HG03060 (cell line): ENCODE measurements at regions not wholly inside any gene's neighbourhood (a gene's known extent, or its start where the extent isn't known, plus 50 kb on each side); places are given as distances from the start of the nearest gene placed in this dataset.
"Not testable (repeated sequence)": the region's sequence is repeated elsewhere in the genome, so short reads cannot be mapped to it uniquely, and the experiment has no call there.

ENCODE experiments used
- ATAC-seq: cut with Tn5 transposase; IDR thresholded peaks from one replicate; pipeline ENCODE4 v1.9.1; 2021; ENCODE audit warnings: low read depth, moderate number of reproducible peaks; ENCODE audit not compliant: unreplicated experiment

DNA sequence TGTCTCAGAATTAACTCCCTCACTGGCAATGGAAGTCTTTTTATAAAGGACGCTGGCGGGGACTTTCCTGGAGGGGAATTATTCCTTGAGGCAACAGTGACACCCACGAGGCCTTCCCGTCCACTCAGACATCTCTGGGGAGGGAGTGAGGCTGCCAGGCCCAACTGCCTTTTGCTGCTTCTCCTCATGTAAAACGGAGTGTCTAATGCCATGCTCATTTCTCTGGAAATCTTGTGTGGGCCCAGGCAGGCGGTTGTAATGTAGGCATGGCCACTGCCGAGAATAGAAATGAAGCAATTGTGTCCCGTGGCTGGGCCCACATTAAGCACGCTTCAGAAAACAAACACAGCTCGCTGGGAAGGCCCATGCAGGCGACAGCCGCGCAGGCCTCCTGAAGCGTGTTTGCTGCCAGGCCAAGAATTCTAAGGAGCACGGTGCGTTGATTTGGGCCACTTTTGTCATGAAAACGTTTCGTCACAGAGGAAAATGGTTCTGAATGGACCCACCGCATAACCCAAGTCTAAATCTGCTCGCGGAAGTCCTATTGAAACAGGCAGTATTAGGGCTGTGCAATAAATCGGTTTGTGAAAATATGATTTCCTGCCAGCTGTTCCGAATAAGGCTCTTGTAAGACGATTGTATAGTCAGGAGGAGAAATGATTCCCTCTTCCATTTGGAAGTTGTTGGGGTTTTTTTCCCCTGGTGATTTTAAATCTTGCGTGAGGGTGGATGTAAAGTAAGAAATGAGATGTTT, 104.2 kb upstream of the CHST15 start:
- ATAC-seq = no peak

DNA sequence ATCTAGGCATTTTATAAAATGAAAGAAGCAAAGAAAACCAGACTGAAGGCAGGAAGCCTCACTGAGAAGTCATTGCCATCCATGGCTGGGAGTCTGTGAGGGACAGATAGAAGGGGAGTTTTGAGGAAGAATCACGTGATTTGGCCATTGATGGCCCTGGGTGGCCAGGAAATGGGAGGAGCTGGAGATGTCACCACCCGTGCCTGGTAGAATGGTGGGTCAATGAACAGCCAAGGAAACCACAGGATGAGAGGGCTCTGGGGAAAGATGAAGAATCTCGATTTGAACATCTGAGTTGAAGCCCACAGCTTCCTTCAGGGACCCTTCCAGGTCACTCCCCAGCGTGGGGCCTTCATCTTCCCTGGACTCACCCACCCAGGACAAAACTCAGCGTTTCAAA, 103.3 kb upstream of the CHST15 start:
- ATAC-seq = no peak

DNA sequence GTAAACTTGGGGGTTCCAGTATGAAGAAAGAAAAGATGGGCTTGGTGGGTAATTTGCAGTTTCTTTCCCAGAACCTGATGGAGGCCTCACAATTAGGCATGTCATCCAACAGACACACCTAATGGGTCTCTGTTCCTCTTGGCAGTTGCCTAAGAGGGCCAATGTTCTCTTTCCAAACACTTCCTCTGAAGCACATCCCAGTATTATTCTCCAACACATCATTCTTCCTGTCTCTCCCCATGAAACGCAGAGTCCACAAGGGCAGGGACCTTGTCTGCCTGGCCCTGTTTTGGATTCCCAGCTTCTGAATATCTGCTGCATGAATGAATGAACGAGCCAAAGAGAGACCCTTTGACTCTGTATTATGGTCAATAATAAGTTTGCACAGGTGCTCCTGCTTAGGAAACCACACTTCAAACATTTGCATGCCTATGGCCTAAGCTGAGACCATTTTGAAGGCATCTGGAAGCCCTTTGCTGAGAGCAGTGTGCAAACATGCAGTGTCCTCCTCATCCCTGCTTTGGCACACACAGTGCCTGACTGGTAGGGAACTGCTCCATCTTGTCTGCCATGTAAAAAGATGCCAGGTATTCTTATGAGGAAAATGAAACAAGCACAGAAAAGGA, 100.9 kb upstream of the CHST15 start:
- ATAC-seq = no peak

DNA sequence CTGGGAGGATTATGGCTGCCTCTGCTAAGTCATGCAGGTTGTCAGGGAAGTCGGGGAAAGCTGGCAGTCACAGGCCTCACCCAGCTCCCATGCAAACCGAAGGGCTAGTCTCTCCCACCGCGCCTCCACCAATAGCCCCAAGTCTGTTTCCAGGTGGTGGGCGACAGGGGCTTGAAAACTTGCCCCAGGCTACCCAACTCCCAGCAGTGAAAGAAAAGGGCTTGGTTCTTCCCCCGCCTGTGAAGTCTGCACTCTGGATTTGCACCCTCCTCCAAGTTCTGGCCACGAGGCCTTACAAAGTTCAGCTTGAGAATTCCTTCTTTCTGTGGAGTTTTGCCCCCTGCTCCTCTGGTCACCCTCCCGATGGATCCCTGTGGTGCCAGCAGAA, 99.9 kb upstream of the CHST15 start:
- ATAC-seq = no peak

DNA sequence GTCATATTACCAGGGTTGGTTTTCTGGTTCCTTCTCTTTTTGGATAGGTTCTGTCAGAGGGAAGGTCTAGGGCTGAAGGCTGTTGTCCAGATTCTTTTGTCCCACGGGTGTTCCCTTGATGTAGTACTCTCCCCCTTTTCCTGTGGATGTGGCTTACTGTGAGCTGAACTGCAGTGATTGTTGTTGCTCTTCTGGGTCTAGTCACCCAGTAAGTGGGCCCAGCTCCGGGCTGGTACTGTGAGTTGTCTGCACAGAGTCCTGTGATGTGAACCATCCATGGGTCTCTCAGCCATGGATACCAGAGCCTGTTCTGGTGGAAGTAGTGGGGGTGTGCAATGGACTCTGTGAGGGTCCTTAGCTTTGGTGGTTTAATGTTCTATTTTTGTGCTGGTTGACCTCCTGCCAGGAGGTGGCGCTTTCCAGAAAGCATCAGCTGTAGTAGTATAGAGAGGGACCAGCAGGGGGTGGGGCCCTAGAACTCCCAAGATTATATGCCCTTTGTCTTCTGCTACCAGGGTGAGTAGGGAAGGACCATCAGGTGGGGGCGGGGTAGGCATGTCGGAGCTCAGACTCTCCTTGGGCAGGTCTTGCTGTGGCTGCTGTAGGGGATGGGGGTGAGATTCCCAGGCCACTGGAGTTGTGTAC, 99.4 kb upstream of the CHST15 start:
- ATAC-seq = not testable (repeated sequence)

DNA sequence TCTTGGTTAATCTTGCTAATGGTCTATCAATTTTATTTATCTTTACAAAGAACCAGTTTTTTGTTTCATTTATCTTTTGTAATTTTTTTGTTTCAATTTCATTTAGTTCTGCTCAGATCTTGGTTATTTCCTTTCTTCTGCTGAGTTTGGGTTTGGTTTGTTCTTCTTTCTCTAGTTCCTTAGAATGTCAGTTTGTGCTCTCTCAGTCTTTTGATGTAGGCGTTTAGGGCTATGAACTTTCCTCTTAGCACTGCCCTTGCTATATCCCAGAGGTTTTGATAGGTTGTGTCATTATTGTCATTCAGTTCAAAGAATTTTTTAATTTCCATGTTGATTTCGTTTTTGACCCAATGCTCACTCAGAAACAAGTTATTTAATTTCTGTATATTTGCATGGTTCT, 97.1 kb upstream of the CHST15 start:
- ATAC-seq = not testable (repeated sequence)

DNA sequence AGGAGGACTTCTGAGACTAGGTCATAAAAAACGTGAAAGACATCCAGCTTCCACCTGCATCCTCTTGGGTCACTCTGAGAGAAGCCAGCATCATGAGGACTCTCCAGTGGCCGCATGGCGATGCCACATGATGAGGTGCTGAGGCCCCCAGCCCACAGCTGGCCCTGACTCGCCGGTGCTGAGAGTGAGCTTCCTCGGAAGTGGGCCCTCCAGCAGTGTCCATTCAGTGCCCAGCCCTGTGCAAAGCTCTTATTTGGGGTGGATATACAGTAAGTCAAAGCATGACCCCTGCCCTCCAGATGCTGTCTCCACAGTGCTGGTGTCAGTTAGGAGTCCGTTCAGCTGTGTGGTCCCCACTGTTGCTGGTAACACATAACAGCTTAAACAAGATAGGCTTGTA, 93.6 kb upstream of the CHST15 start:
- ATAC-seq = no peak

DNA sequence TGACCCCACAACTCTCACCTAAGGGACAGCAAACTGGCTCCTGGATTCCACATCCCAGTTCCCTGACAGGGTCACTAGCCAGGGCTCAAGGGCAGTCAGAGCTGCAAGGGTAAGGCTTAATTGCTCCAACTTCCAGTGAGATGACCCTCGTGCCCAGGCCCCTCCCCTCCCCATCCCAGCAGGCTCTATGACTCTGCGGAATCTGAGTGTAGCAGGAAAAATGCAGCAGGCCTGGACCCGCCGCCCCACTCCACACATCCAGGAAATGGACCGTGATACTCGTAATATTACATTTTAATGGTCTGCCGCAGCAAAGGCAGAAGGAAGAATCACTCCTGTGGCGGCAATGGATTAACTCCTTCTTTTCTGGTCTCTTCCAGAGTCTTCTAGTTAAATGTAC, 91.7 kb upstream of the CHST15 start:
- no peak for ATAC-seq

DNA sequence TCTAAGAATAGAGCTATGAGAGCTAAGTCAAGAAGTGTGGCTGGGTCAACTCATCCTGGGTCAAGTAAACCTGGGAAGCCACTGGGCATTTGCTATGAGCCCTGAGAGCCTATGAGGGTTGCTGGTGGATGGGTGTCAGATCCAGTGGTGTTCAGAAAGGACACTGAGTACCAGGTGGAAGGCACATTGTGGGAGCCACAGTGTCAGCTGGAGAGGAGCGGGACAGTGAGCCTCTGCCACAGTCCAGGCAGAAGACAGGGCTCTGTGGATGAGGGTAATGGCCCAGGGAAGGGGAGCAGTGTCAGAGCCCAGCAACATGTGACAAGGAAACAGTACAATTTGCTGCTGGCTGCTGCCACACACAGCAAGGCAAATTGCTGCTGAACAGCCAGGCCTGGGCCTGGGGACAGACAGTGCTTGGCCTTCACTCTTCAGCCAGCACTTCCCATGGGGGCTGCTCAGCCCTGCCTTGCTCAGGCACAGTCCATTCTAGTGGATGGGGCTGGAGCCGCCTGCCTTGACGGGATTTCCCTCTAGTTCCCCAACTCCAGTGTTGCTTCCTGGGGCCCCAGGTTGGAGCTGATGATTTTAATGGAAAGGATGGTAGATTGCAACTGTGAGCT, 90.9 kb upstream of the CHST15 start:
- no peak for ATAC-seq

DNA sequence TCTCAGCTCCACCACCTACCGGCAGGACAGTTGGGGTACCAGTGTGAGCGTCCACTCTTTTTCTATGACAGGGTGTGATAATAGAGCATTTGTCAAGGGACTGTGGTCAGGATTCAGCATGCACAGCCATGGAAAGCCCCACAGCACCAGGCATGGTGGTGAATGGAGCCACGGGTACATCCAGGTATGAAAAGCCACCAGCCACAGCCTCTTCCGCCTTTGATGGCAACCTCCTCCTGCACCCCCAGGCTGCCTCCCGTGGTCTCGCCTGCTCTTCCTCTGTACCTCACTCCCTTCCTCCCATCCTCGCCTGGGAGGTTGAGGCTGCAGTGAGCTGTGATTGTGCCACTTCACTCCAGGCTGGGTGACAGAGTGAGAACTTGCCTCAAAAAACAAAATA, 90.2 kb upstream of the CHST15 start:
- ATAC-seq = no peak

DNA sequence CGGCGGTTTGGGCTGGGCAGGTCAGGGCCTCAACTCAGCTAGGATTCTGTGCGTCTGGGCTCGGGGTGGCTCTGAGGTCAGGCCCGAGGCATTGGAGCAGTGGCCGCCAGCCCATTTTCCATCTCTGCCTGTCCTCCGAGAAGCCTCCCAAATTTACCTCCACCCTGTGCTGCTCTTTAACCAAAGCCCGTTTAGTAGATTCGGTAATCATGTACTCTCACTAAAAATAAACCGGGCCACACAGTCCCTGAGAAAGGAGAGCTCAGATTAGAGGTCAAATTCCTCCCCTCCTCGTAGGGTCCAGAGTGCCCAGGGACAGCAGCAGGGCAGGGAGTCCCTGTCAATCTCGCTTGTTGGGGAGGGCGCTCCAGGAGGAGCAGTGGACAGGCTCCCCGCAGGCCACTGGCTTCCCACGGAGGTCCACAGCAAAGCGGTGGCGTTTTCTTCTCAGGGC, 88.7 kb upstream of the CHST15 start:
- ATAC-seq = no peak

DNA sequence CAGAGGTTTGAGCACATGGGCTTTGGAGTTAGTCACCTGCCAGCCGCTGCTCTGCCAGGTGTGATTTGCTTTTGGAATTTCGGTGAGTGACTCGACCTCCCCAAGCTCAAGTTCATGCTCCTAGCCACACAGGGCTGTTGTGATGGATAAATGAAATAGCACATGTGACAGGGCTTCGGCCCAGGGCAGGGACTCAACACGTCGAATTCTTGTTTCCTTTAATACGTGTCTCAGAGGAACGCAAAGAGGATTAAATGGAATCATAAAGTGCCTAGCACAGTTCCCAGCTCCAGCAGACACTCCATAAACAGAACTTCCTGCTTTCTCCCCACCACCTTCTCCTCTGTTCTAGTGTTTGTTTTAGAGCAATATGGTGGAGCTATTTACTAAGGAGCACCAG, 88.3 kb upstream of the CHST15 start:
- no peak for ATAC-seq

DNA sequence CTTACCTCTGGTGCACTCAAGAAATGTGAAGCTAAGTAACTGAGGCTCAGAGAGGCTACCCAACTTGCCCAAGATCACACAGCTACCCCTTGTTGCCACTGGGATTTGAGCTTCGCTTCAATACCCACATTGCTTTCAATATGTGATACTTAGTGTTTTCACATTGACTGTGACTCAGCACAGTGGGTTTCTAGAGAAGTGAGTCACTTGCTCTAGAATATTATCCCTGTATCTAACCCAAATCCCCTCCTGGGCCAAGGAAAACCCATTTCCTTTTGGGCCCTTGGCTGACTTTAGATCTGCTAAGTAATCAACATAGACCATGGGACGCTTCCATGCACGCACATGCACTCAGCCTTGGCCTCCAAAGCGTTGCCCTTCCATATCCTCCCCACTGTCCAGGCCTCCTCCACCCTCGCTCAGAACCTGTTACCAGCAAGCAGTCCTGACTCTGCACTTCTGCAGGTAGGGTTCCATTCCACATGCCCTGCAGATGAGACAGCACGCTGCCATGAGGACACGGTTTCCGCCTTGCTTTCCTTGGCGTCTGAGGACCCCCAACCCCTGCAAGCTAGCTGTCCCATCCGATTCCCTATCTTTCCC, 87.7 kb upstream of the CHST15 start:
- no peak for ATAC-seq

DNA sequence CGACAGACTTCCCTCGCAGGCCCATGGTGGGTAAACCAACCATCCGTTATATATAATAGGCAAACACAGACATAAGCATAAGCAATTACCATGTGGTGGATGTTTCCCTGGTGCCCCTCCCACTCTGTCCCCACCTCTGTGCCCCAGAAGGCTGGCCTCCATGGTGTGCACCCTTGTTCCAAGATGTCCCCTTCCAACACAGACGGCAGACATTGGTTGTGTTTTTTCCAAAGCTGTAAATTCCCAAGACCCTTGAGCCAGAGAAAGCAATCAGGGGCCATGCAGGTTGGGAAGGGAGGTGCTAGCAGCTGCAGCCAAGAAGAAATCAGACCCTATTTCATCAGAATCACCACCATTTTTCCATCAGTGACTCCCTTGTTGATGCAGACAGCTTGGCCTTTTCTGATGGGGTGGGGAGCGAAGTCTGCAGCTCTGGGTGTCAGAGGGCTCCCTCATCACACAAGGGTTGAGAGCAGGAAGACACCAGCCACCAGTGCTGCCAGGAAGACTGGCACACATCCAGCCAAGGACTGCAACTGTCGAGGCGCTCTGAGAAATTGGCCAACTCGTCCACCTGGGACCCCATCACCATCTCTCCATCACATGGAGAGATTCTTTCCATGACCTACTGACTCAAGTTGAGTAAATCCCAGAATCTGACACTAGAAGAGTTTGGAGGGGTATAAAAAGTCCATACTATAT, 86.8 kb upstream of the CHST15 start:
- no peak for ATAC-seq

DNA sequence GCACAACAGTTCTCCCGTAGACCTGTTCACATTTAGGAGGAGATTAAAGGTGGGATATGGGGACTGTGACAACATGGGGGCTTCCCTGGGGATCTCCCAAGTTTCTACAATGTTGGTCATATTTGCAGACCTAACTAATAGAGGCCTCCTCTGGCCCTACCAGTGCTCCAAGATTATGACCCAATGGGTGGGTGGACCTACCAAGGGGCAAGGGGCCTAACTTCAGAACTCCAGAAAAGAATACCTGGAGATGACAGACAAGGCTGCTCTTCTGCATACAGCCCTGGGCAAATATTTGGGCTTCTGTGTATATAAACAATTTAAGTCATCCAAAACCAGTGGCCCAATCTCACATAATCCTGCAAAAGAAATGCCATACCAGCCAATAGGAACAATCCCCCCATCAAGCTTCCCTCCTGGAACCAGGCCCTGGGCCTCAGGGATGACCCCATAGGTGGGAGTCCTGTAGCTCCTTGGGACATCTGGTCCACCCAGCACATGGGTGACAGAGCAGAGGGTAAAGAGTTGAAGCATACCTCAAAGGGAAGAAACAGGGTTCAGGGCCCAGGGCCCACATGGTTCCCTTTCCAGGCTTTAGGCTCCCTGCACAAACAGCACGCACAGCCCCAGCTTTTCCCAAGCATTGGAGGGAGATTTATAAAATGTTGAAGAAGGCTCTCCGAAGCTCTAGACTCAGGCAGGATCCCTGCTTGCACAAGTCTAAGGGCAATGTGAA, 86.1 kb upstream of the CHST15 start:
- ATAC-seq = no peak

DNA sequence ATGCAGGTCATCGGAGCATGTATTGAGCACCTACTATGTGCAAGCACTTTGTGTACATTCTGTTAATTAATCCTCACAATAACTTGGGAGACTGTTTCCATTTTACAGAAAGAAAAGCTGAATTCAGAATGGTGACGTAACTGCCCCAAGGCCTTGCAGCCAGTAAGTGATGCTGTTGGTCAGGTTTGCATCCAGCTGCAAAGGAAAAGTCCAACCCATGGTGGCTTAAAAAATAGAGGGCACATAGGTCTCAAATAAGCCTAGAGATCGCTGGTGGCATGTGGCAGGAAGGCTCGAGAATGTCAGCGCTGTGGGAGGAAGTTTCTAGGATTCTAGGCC, 83.8 kb upstream of the CHST15 start:
- ATAC-seq = no peak

DNA sequence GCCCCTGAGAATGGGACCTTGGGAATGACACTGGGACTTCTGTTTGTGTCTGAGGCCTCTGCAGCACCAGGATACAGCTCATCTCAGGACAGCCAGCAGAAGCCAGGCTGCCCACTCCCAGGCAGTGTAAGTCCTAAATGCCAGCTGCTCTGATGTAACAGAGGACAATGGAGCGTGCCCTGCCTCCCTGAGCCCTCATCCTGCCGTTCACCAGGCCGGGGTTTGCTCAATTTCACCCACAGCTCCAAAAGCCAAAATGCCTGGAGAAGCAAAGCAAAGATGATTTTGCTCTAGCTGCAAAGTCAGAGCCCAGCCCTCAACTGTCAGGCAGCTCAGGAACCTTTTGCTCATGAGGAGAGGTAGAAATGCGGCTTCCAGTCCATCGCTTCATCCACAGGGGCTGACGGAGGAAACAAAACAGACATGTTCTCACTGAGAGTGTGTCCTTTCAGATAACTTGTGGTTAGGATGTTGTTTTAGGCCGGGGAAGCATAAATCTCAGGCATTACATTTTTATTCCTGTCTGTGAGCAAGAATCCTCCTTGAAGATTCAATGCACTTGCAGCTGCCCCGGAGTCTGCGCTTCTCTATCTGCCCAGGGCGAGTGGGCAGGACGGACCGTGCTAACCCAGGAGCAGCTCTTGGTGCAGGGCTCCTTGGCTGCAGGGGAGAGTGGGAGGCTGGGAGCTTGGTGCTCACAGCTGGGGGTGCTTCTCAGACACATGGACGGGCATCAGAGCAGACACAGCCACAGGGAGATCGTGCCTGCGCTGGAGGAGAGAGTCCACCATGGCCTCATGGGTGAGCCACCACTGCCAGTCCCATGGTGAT, 83.2 kb upstream of the CHST15 start:
- ATAC-seq = no peak

DNA sequence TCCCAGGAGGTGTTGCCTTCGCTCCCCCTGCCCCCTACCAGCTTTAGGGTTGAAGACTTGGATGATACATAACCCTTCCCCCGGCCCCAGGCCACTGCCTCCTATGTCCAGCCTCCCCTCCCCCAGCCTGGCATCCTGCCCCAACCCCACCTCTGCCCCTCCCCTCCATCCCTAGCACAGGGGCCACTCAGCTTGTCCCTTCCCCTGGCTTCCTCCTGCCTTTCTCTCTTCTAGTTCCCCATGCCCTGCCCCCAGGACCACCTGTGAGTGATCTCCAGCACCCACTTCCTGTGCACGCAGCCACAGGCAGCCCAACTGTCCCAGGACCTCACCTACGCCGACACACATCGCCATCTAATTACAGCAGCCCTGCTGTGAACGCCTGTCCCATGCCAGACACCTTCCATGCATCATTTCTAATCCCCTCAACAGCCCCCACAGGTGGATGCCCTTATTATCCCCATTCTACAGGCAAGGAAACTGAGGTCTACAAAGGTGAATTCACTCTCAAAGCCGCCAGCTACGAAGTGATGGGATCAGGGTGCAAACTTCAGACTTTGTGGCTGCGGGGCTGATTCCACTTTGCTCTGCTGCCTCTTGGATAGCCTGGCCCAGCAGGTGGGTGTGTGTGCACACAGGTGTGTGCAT, 82.4 kb upstream of the CHST15 start:
- ATAC-seq = no peak
